ENCODE measurements at regions not wholly inside any gene's neighbourhood (a gene's known extent, or its start where the extent isn't known, plus 50 kb on each side); places are given as distances from the start of the nearest gene placed in this dataset.
"Not testable (repeated sequence)": the region's sequence is repeated elsewhere in the genome, so short reads cannot be mapped to it uniquely, and the experiment has no call there.

GRCh38 chr10:53361936-53362335 is 589.4 kb upstream of the MBL2 start:
- in situ Hi-C loops (cut with HindIII; ENCODE audit: low sequenced_read_pairs), result no loop called here
- TF ChIP-seq, protein P1, sequence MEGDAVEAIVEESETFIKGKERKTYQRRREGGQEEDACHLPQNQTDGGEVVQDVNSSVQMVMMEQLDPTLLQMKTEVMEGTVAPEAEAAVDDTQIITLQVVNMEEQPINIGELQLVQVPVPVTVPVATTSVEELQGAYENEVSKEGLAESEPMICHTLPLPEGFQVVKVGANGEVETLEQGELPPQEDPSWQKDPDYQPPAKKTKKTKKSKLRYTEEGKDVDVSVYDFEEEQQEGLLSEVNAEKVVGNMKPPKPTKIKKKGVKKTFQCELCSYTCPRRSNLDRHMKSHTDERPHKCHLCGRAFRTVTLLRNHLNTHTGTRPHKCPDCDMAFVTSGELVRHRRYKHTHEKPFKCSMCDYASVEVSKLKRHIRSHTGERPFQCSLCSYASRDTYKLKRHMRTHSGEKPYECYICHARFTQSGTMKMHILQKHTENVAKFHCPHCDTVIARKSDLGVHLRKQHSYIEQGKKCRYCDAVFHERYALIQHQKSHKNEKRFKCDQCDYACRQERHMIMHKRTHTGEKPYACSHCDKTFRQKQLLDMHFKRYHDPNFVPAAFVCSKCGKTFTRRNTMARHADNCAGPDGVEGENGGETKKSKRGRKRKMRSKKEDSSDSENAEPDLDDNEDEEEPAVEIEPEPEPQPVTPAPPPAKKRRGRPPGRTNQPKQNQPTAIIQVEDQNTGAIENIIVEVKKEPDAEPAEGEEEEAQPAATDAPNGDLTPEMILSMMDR (IDR thresholded peaks at IDR 0.05; ENCODE audit: low read depth, low read length, missing control alignments), result no peak
- H3K4me3 ChIP-seq (ENCODE audit: low read depth, low read length), result no peak overlapping the region
- DNase-seq (ENCODE audit: low read depth), result no peak

GRCh38 chr10:53361281-53361680 is 588.7 kb upstream of the MBL2 start:
- in situ Hi-C loops (cut with HindIII; ENCODE audit: low sequenced_read_pairs), result no loop called here

DNA sequence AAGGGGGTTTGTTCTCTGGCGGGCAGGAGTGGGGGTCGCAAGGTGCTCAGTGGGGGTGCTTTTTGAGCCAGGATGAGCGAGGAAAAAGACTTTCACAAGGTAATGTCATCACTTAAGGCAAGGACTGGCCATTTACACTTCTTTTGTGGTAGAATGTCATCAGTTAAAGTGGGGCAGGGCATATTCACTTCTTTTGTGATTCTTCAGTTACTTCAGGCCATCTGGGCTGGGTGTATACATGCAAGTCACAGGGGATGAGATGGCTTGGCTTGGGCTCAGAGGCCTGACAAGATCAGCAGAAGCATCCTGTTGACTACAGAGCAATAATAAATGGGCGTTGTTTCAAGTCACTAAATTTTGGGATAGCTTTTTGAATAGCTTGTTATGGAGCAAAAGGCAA is 586.4 kb upstream of the MBL2 start:
- in situ Hi-C loops (cut with HindIII; ENCODE audit: low sequenced_read_pairs), result not testable (repeated sequence)

More at GRCh38 chr10:53361281-53361680, 588.7 kb upstream of the MBL2 start:
- no peak for DNase-seq (ENCODE audit: low read depth)
- TF ChIP-seq, protein P1 (IDR thresholded peaks at IDR 0.05; ENCODE audit: low read depth, low read length, missing control alignments), result no peak
- H3K4me3 ChIP-seq (ENCODE audit: low read depth, low read length), result no peak overlapping the region

GRCh38 chr10:53358536-53358935 is 586.0 kb upstream of the MBL2 start:
- in situ Hi-C loops (cut with HindIII; ENCODE audit: low sequenced_read_pairs), result no loop called here
- no peak for DNase-seq (ENCODE audit: low read depth)
- H3K4me3 ChIP-seq (ENCODE audit: low read depth, low read length), result no peak overlapping the region
- TF ChIP-seq, protein P1 (IDR thresholded peaks at IDR 0.05; ENCODE audit: low read depth, low read length, missing control alignments), result no peak

More for the DNA sequence above, 586.4 kb upstream of the MBL2 start:
- H3K4me3 ChIP-seq (ENCODE audit: low read depth, low read length); DNase-seq (ENCODE audit: low read depth): not testable (repeated sequence)

DNA sequence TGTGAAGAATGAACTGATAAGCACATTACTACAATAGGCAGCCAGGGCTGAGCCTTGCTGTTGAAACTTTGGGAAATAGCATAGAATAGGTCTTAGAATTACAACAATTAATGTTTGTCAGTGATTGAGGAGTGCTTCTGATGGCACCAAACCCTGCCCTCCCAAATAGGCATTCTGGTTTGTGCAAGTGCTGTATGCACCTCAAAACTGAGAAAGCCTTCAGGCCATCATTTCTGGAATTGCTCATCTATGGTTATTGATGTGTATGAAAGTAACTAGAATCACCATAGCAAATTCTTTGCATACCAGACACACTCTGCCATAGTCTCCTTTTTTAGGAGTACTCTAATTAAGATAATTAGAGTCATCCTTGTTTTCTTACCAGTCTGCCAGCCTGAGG is 585.0 kb upstream of the MBL2 start:
- DNase-seq (ENCODE audit: low read depth), result no peak
- in situ Hi-C loops (cut with HindIII; ENCODE audit: low sequenced_read_pairs), result no loop called here
- TF ChIP-seq, protein P1 (IDR thresholded peaks at IDR 0.05; ENCODE audit: low read depth, low read length, missing control alignments), result no peak
- H3K4me3 ChIP-seq (ENCODE audit: low read depth, low read length), result no peak overlapping the region

GRCh38 chr10:53356616-53357349 is 584.2 kb upstream of the MBL2 start:
- DNase-seq (ENCODE audit: low read depth), result no peak
- no peak overlapping the region for H3K4me3 ChIP-seq (ENCODE audit: low read depth, low read length)
- in situ Hi-C loops (cut with HindIII; ENCODE audit: low sequenced_read_pairs), result no loop called here
- TF ChIP-seq, protein P1 (IDR thresholded peaks at IDR 0.05; ENCODE audit: low read depth, low read length, missing control alignments), result no peak

- H3K4me3 ChIP-seq (ENCODE audit: low read depth, low read length); DNase-seq (ENCODE audit: low read depth); in situ Hi-C loops (cut with HindIII; ENCODE audit: low sequenced_read_pairs): not testable (repeated sequence)
Measured at GRCh38 chr10:53342531-53342930, 569.9 kb upstream of the MBL2 start.

GRCh38 chr10:53338199-53338598 is 565.6 kb upstream of the MBL2 start:
- H3K4me3 ChIP-seq (ENCODE audit: low read depth, low read length); in situ Hi-C loops (cut with HindIII; ENCODE audit: low sequenced_read_pairs); DNase-seq (ENCODE audit: low read depth): not testable (repeated sequence)

- DNase-seq (ENCODE audit: low read depth); in situ Hi-C loops (cut with HindIII; ENCODE audit: low sequenced_read_pairs); H3K4me3 ChIP-seq (ENCODE audit: low read depth, low read length): not testable (repeated sequence)
Measured at GRCh38 chr10:53335803-53336422, 563.3 kb upstream of the MBL2 start.

Measured in astrocyte of the cerebellum (primary cell).